Left renal cortex interstitium (tissue), 4 donors: ENCODE measurements at regions not wholly inside any gene's neighbourhood (a gene's known extent, or its start where the extent isn't known, plus 50 kb on each side); places are given as distances from the start of the nearest gene placed in this dataset.
A peak's percentile ranks its signal among the peaks of the same experiment; 100 is the strongest.

Experiments used
- DNase-seq, 4 donors: peaks; one replicate each; pipeline ENCODE4 v3.0.0-alpha.2; 2013; ENCODE audit warnings: low read depth in 4 of 4, low spot score in 2 of 4, missing footprints in 1 of 4

DNA sequence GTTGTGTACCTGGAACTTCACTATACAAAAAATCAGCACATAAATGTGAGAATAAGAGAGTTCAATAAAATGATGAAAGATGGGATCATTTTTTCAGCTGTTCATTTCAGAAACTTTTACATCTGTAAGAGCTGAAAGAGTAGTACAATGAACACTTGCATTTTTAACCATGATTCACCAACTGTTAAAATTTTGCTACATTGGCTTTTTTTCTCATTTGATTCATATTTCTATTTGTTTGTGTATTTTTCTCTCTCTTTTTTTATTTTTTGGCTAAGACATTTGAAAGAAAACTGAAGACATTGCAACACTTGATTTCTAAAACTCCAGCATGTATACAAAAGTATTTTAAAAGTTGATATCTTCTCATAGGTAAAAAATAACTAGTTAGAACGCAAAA, 98.3 kb upstream of the CDIN1 start:
- DNase-seq, result no peak

DNA sequence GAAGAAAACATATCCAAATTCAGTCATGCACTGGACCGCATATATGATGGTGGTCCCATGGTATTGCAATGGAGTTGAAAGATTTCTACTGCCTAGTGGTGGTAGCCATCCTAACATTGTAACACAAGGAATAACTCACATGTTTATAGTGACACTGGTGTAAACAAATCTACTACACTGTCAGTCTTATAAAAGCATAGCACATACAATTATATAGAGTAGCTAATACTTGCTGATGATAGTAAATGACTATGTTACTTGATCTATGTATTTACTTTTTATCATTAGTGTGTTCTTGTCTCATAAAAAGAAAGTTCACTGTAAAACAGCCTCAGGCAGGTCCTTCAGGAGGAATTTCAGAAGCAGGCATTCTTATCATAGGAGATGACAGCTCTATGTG, 96.0 kb upstream of the CDIN1 start:
- no peak for DNase-seq

DNA sequence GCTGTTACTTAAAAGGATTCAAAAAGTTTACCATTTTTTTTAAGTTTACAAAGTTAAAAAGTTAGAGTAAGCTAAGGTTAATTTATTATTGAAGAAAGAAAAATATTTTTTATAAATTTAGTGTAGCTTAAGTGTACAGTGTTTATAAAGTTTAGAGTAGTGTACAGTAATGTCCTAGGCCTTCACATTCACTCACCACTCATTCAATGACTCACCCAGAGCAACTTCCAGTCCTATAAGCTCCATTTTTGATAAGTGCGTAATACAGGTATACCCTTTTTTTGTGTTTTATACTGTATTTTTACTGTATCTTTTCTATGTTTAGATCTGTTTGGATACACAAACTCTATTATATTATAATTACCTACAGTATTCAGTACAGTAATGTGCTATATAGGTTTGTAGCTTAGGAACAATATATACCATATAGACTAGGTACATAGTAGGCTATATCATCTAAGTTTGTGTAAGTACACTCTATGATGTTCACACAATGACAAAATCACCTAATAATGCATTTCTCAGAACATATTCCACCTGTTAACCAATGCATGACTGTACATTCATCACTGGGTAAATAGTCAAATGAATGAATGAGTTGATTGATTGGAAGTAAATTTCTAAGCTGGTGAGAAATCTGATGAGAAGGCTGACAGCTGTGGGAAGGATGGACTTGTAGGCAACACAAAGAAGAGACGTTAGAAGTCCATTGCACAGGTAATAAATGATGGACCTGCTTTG, 95.2 kb upstream of the CDIN1 start:
- DNase-seq, result no peak

DNA sequence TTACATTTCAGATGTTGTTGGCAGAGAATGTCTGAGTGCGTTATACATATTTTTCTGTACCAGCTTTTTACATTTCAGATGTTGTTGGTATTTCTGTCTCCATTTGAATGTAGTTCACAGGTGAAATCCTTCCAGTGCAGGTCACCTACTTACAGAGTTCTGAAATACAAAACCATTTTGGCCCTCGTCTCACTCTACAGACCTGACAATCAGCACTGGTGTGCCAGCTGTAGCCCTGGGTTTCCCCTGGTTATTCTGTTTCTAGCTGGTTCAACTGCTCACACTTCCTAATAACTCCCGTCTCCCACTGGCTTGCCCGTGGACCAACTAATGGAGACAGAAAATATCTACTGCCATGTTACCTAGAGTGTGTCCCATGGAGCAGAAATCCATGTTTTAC, 87.5 kb upstream of the CDIN1 start:
- no peak for DNase-seq

DNA sequence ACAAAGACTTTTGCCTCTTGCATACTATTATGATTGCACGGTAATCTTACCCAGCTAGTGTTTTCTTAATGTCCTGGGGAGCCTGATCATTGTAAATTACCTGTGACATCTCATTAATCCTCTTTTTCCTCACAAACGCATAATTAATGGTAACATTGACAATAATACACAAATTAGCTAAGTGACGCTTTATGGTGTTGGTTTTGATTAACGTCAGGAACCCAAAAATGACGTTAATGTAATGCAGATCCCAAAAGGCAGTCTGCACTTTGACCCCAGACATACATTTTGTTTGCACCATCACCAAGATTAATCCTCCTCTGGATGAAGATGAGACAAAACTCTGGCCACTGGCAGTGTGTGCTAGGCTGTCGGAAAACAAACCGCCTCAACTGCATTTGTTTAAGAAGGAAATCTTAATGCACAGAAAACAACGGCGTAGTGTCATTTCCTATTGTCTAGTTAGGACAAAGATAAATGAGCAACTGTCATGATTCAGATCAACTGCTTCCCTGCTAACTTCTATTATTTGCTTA, 83.9 kb upstream of the CDIN1 start:
- peak in 1 of 4 donors; percentile 69 for DNase-seq

DNA sequence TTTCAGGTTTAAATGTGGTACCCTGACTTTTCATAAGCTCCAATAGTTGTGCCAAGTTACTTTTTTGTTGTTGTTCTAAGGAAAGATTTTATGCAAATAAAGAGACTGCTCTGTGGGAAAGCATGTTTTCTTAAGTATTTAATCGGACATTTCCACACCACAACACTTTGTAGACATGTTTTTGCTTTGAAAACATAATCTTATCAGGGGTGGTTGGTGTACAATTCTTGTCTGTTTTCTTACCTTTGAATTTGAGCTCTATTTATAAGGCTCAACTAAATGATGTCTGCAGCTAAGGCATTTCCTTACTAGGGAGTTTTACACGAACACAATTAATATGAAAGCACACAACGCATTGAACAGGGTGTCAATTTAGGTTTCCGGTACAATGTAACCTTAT, 81.5 kb upstream of the CDIN1 start:
- peak in 1 of 4 donors; percentile 53 for DNase-seq

DNA sequence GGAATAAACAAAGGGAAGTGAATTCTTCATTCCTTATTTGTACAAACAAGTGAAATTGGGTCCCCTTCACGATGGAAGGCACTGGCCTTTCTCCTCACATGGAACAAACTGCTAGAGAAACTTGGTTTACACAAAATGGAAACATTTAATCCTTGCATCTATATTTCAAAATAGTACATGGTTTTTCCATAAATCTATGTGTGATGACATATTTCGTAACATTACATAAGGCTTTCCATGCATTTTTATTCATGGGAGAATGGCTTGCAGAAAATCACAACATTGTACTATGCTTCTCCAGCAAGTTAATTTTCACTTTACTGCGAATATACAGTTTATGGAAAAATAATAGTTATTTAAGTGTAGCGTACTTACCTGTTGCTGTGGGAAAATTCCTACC, 81.0 kb upstream of the CDIN1 start:
- DNase-seq, result no peak

DNA sequence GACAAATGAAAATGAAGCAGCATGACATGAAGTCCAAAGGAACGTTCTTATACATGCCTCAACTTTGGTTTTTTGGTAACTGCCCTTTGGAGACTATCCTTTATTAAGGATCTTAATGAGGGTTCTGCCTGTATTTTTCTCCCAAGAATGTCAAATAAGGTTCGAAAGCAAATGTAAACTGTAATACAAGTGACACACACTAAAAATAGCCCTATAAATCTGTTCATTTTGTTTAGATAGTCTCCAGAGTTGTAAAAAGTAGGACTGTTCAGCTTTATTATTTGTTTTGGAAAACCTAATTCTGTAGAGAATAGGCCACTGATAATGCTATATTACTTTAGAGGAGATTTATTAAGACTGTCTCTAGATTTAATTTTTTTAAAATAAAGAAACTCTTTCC, 80.5 kb upstream of the CDIN1 start:
- DNase-seq, result peak in 2 of 4 donors; percentile 65 to 69

DNA sequence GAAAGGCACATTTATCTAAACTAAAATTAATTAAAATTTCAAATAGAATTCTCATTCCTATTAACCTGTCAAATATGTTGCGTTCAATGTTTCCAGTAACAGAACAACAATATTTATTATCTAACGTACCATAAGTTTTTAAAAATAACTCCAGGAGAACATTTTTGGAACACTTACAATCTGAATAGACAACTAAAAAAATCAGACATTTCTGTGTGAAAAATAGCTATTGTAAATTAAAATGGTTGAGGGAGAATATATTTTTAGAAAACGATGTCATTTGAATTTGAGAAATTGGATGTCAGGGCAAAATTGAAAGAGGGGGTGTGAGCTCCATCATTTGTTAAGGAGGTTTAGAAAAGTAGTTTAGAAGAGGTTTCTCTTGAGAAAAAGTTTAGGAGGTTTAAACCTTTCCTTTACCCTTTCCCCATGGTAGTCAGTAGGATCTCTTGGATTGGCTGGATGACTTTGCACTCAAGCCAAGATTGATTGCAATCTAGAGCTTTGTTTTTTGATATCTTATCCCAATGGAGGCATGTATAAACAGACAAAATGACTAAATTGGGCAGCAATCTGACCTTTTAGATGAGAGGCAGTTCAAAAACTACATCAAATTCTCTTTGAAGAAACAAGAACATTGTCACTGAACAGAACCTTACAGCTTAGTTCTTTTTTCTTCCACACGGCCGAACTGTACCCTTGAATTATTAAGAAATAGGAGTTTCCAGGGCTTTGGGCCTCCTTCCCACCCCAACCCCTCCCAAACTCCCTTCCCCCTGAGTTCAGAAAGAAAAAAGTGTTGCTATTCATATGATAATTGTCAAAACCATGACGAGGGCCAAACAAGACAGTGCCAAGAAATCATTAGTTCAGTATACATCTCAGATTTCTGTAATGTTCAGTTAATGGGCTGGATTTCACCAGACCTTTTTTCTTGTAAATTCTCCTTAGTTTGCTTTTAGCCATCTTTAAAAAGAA, 79.7 kb upstream of the CDIN1 start:
- DNase-seq, result peak in 1 of 4 donors; percentile 58

DNA sequence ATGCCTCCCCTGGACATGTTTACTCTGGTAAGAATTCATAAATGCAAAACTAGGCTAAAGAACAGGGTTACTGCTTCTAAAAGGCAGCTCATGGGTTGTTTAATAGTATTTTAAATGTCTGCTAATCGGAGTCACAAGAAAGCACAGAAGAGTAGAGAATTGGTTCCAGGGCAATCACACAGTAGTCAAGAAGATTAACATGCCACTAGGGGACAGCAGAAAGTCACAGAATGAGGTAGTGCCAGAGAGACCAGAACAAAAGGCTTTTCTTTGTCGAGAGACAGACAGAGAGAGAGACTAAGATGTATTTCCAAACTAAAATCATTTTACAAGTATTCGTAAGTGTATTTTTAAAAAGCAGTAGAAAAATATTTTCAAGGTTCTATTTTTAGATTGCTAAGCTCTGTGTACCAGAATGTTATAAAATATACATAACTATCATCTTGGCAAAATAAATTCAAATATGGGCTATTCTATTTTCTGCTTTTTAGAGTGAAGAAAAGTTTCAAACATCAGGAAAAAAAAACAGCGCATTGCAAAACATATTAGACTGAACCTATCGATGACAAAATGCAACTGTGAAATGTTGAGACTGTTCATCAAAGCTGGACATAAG, 78.3 kb upstream of the CDIN1 start:
- DNase-seq, result peak in 3 of 4 donors; percentile 75 to 85 (median 81)

DNA sequence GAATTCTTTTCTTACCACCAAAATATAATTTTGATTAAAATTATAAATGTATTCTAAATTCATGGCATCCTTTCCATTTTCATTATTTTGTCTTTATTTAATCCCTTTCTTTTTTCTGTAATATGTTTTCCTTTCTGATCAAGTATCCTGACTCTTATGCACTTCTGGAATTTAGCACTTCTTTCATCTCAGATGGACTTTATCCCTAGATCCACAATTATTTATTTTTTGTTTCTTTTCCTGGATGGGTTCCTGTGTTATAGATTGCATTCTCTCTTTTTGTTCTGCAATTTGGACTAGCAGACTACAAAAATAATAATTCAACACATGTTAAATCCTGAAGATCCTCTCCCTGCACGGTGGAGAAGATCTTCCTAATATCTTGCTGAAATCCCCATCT, 76.9 kb upstream of the CDIN1 start:
- DNase-seq, result peak in 1 of 4 donors; percentile 59

DNA sequence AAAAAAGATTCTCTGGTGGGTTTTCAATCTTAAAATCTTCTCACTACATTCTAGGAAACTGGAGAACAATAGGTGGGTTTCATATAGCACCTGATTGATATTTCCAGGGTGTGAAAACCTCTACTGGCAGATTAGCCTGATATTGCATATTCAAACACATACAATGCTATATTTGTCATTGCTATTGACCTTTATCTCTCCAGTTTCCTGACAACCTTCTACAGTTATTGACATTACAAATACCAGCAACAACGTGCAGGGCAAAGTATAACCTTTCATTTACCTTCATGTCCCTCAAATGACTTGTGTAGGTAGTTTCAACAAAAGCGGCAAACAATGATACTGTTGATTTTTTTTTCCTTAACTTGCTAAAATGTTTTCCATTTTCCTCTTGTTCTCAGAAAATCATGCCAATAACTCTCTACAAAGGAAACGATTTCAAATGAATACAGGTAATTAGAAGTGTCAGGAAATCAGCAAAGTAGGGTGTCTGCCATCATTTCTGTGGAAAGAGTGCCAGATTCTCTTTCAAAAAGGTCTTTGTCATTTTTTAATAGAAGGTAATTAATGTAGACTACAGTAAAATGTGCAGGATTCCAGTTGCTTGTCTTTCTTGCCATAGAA, 72.6 kb upstream of the CDIN1 start:
- DNase-seq, result no peak

DNA sequence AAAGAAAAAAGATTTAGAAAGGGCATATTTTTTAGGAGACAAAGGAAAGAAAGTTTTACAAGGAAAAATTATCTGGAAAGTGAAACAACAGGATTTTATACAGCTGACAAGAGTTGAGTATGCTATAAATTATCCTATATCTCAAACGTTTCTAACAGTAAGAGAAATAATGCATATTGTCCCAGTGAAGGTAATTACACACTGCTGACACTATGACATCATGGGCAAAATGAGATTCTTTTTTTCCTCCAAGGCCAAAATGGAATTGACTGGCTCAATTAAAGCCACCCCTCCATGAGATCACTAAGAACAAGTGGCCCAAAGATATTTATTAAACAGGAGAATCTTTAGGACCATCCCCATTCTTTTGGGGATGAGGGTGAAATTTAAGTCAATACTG, 72.0 kb upstream of the CDIN1 start:
- no peak for DNase-seq

DNA sequence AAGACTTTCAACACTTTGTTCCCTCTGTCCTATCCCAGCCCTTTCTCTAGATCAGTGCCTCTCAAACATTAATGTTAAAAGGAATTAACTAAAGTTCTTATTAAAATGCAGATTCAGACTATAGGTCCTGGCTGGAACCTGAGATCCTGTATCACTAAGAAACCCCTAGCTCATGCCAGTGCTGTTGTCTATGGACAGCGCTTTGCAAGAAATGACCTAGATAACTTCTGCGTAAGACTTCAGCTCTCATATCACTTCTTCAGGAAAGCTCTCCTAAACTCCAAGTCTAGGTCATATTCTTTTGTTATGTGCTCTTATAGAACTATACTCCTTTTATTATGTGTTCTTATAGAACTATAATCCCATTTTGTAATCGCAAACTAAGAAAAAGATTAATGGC, 67.8 kb upstream of the CDIN1 start:
- no peak for DNase-seq

DNA sequence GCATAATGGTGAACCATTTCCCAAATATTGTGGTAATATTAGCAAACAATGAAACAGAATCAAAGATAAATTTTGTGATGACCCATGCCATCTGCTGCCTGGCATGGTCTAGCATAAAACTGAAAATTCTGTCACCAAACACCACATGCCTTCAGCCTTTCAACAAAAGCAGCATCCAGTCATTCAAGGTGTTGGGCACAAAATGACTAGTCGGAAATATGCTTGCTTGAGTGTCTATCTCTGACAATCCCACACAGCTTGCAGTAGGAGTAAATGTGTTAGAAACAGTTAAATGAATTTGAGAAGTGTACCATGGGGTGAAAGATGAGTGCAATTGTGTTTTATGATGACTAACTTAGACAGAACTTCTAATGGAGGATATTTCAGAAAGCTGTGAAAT, 61.7 kb upstream of the CDIN1 start:
- DNase-seq, result no peak

DNA sequence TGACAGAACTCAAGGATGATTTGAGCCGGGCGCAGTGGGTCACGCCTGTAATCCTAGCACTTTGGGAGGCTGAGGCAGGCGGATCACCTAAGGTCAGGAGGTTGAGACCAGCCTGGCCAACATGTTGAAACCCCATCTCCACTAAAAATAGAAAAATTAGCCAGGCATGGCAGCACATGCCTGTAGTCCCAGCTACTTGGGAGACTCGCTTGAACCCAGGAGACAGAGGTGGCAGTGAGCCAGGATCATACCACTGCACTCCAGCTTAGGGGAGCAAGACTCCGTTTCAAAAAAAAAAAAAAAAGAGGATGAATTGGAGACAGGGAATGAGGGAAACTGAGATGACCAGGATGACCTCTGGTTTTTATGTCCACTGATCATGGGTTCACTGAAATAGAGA, 60.4 kb upstream of the CDIN1 start:
- DNase-seq, result no peak

DNA sequence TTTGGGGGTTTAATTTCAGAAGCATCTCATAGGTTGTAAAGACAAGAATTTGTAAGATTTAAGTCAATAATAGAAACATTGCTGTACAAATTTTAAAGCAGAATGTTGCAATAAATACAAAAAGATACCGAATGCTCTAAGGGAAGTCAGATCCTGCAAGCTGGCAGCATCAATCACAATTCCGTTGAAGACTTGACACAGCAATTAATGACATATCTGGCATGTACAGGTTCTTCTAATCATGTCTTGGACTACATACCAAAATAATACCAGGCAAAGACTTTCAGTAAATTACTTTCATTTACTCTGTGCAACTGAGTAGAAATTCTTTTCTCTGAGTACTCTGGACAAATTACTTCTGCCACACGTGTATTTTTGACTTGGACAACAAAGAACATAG, 54.0 kb upstream of the CDIN1 start:
- DNase-seq, result no peak

DNA sequence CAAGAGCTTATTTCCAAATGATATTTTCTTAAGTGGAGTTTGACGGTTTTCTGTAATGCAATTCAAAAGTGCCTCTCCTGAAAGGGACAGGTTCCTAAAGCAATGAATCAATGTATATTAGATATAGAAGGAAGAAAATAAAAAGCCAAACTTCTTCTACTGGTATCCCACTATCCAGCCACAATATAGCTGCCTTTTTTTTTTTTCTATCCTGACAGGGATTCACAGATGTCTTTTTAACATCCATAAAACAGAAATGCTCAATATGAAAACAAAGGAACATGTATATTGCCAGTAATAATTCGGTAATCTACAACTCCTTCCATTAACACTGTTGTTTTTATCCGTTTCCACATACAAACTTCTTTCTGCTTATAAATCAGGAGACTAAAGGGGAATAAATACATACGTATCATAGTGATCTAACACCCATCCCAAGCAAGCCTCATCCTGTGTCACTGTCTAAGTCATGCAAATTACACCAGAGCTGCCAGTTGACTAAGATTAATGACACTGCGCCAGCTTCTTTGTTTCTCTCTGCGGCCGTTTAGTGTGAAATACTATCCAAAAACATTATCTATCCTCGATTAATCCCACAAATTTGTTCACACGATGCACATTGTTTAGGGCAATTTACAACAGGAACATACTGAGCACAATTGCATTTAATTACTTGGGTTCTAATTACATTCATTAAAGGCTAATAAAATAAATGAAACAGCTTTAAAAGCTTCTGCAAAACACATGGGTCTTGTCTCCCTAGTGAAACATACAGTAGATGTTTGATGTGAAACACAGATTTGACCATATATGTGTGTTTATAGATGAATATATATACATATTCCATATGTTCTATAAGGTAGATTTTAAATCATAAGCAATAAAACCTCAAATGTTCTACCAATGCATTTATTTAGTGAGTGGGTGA, 51.9 kb upstream of the CDIN1 start:
- peak in 1 of 4 donors; percentile 51 for DNase-seq

DNA sequence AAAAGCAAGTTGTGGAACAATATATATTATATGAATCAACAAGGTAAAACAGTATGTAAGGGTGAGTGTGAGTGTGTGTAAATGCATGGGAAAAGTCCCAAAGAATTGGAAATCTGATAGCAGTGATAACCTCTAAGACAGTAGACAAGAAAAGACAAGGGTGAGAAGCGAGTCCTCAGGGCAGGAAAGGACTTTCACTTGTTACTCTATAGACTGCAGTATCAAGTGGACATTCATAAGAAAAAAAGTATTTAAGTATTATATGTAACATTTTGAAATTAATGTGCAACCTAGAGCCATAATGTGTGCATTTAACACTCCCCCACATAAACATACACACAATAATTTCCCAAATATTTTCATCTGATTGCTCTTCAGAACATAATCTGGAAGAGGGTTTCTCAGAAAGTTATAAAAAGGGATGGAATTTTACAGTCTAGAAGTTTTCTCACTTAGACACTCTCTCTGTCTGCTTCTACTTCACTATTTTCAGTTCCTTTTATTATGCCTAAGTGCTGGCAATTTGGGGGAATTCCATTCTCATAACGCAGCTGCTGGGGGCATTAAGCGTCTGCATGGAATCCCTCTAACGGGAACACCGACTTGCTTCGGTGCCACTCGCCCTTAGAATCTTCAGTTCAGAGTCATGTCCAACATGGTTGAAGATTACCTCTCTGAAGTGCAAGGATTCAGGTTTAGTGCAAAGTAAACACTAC, 50.0 kb upstream of the CDIN1 start:
- no peak for DNase-seq
